SK-N-SH (cell line): ENCODE measurements at regions not wholly inside any gene's neighbourhood (a gene's known extent, or its start where the extent isn't known, plus 50 kb on each side); places are given as distances from the start of the nearest gene placed in this dataset.

ENCODE experiments used
- CTCF ChIA-PET: fragments of 300-600, 350-600 bp; formaldehyde crosslinking; extraction: SDS; loops from one replicate; lab custom pipeline; 2021; lab: Yijun Ruan, JAX
- POLR2A ChIA-PET: fragments of 350-600 bp; sonication (Branson Sonifier 250); formaldehyde crosslinking; extraction: SDS; loops from one replicate; lab custom pipeline; 2020; ENCODE audit warnings: antibody characterized with exemption, inconsistent platforms; lab: Yijun Ruan, JAX
- DNase-seq: peaks from one replicate; pipeline ENCODE4 v3.0.0; 2012
- H2AFZ ChIP-seq: fragments of 200-600 bp; sonication (generic); 2 replicates; pipeline ENCODE4 v1.8.1; 2016; ENCODE audit warnings: antibody characterized with exemption, mild to moderate bottlenecking, low read depth
- H3F3A ChIP-seq: fragments of 200-600 bp; sonication (generic); replicated peaks from 2 replicates; pipeline ENCODE3; 2016; ENCODE audit warnings: antibody characterized with exemption, mild to moderate bottlenecking; ENCODE audit not compliant: insufficient read depth
- H3K27ac ChIP-seq, 2 experiments: fragments of 200-500 bp in 1 of 2; fragments of 200-600 bp in 1 of 2; sonication (Bioruptor generic) in 1 of 2; sonication (generic), shearing (Covaris generic) in 1 of 2; 2 replicates each; pipeline versions ENCODE4 v1.5.1 to v1.6.1; 2014 to 2016; ENCODE audit warnings: low read depth in 2 of 2, inconsistent platforms in 1 of 2, low read length in 1 of 2, mild to moderate bottlenecking in 1 of 2, mixed read lengths in 1 of 2
- H3K27me3 ChIP-seq: fragments of 200-600 bp; sonication (generic), shearing (Covaris generic); 2 replicates; pipeline ENCODE4 v1.6.1; 2016; ENCODE audit warnings: mixed run types; ENCODE audit not compliant: insufficient read depth
- H3K36me3 ChIP-seq, 2 experiments: fragments of 200-500 bp in 1 of 2; fragments of 200-600 bp in 1 of 2; sonication (Bioruptor generic) in 1 of 2; sonication (generic) in 1 of 2; replicated peaks in 1 of 2; 2 replicates each; pipeline versions ENCODE3 to v1.5.1; 2014 to 2016; ENCODE audit warnings: low read length in 1 of 2, mild to moderate bottlenecking in 1 of 2; ENCODE audit not compliant: insufficient read depth in 2 of 2, control insufficient read depth in 1 of 2
- H3K4me1 ChIP-seq, 2 experiments: fragments of 200-500 bp in 1 of 2; fragments of 200-600 bp in 1 of 2; sonication (Bioruptor generic) in 1 of 2; sonication (generic), shearing (Covaris generic) in 1 of 2; 2 replicates each; pipeline versions ENCODE4 v1.5.1 to v1.6.1; 2014 to 2016; ENCODE audit warnings: low read depth in 1 of 2, low read length in 1 of 2, mixed run types in 1 of 2; ENCODE audit not compliant: insufficient read depth in 2 of 2, control insufficient read depth in 1 of 2
- H3K4me2 ChIP-seq: fragments of 200-600 bp; sonication (generic), shearing (Covaris generic); 2 replicates; pipeline ENCODE4 v1.6.1; 2017; ENCODE audit warnings: mixed run types
- H3K4me3 ChIP-seq, 2 experiments: fragments of 200-500 bp in 1 of 2; fragments of 200-600 bp in 1 of 2; sonication (Bioruptor generic) in 1 of 2; sonication (generic), shearing (Covaris generic) in 1 of 2; 2 replicates each; pipeline versions ENCODE4 v1.5.1 to v1.8.1; 2014 to 2016; ENCODE audit warnings: low read depth in 2 of 2, inconsistent platforms in 1 of 2, low read length in 1 of 2, mild to moderate bottlenecking in 1 of 2, mixed read lengths in 1 of 2, moderate library complexity in 1 of 2
- H3K79me2 ChIP-seq: fragments of 200-600 bp; sonication (generic); 2 replicates; pipeline ENCODE4 v1.8.1; 2017; ENCODE audit warnings: mild to moderate bottlenecking; ENCODE audit not compliant: insufficient read depth
- H3K9ac ChIP-seq: fragments of 200-600 bp; sonication (generic); 2 replicates; pipeline ENCODE4 v1.6.1; 2017; ENCODE audit warnings: mixed run types
- H3K9me2 ChIP-seq: fragments of 200-600 bp; sonication (generic); 2 replicates; pipeline ENCODE4 v1.6.1; 2017; ENCODE audit warnings: mixed run types
- H3K9me3 ChIP-seq: fragments of 200-600 bp; sonication (generic); 2 replicates; pipeline ENCODE4 v1.6.1; 2017; ENCODE audit warnings: mixed run types, mild to moderate bottlenecking, moderate library complexity
- H4K20me1 ChIP-seq: fragments of 200-600 bp; sonication (generic); 2 replicates; pipeline ENCODE4 v1.6.1; 2017; ENCODE audit warnings: mild to moderate bottlenecking, mixed run types; ENCODE audit not compliant: insufficient read depth
- CTCF ChIP-seq: fragments of 200-600 bp; sonication (generic); IDR thresholded peaks from 2 replicates; pipeline ENCODE4 v1.6.1; 2017; ENCODE audit warnings: antibody characterized with exemption, mild to moderate bottlenecking, moderate library complexity
- EZH2phosphoT487 ChIP-seq: fragments of 200-600 bp; sonication (generic); IDR thresholded peaks from 2 replicates; pipeline ENCODE4 v1.6.1; 2017; ENCODE audit warnings: low read depth, mixed run types, mild to moderate bottlenecking, antibody characterized with exemption, moderate library complexity, borderline replicate concordance
- FOXJ3 ChIP-seq: sonication (generic); formaldehyde crosslinking; IDR thresholded peaks from 2 replicates; pipeline ENCODE4 v1.5.1; 2020; ENCODE audit warnings: mild to moderate bottlenecking, missing genetic modification reagents
- JUND ChIP-seq: IDR thresholded peaks from 2 replicates; pipeline ENCODE4 v1.4.0; 2012
- MAX ChIP-seq: IDR thresholded peaks from 2 replicates; pipeline ENCODE4 v1.4.0; 2012; ENCODE audit warnings: low read depth
- MXI1 ChIP-seq: IDR thresholded peaks from 2 replicates; pipeline ENCODE4 v1.6.1; 2012; ENCODE audit warnings: mild to moderate bottlenecking, low read depth, low read length, improper control_type of control experiment
- NFIC ChIP-seq: IDR thresholded peaks from 2 replicates; pipeline ENCODE4 v1.4.0; 2012; ENCODE audit warnings: borderline replicate concordance
- NRF1 ChIP-seq: IDR thresholded peaks from 2 replicates; pipeline ENCODE4 v1.6.1; 2012; ENCODE audit warnings: low read depth, mild to moderate bottlenecking, low read length
- POLR2AphosphoS5 ChIP-seq: IDR thresholded peaks from 2 replicates; pipeline ENCODE4 v1.6.1; 2012; ENCODE audit warnings: low read depth, low read length
- RFX5 ChIP-seq: IDR thresholded peaks from 2 replicates; pipeline ENCODE4 v1.6.1; 2012; ENCODE audit warnings: mild to moderate bottlenecking, improper control_type of control experiment, low read length
- TCF12 ChIP-seq: IDR thresholded peaks from 2 replicates; pipeline ENCODE4 v1.4.0; 2012
- USF1 ChIP-seq: IDR thresholded peaks from 2 replicates; pipeline ENCODE4 v1.4.0; 2012; ENCODE audit warnings: low read depth, borderline replicate concordance
- WGBS: methylation state at CpG from one replicate; pipeline ENCODE4 v1.1.6; 2017; ENCODE audit warnings: low lambda C conversion rate; 5-methylcytosine and 5-hydroxymethylcytosine counted together

- Histone ChIP-seq H3K27ac (peak overlapping the region in 1 of 2 experiments; percentile 42; a peak in 2 of 4 replicates), H2AFZ (peak overlapping the region; percentile 81; the same call in 1 of the 2 replicates), H3K27me3 (no peaks in the 10 kb centered on the region), H3K79me2 (no peaks in the 10 kb centered on the region), H3K4me1 (peaks cover 0 to 9% of the 10 kb centered on the region in 2 experiments; a peak in 1 of 4 replicates), H4K20me1 (no peaks in the 10 kb centered on the region), H3K4me2 (peak overlapping the region; percentile 43; the same call in 1 of the 2 replicates), H3K36me3 (no peaks in the 10 kb centered on the region), H3K9me2 (no peaks in the 10 kb centered on the region)
- WGBS, result 50% methylated on average over 3 of the region's 3 CpGs
- ChIA-PET CTCF (no interaction called here), POLR2A (no interaction called here)
- no peak for DNase-seq
- TF ChIP-seq MAX (peak; percentile 35; the same call in 1 of the 2 replicates), FOXJ3 (CRISPR knock-in tag) (no peak)
- TF ChIP-seq, all 33 proteins: peak for 1
- Histone ChIP-seq H3K4me3 (no peak overlapping the region), H3K9ac (no peak overlapping the region), H3F3A (peaks cover 7% of the 10 kb centered on the region), H3K9me3 (no peaks in the 10 kb centered on the region)
These were observed 245.4 kb upstream of the CDIN1 start for GRCh38 chr15:36334059-36334458.

- H3K27me3 ChIP-seq, result no peaks in the 10 kb centered on the region
- H3K27ac ChIP-seq, result no peak overlapping the region
- H4K20me1 ChIP-seq, result no peaks in the 10 kb centered on the region
- ChIA-PET CTCF (no interaction called here), POLR2A (no interaction called here)
- no peaks in the 10 kb centered on the region for H3K36me3 ChIP-seq
- TF ChIP-seq NRF1 (no peak), NFIC (no peak), RFX5 (no peak), MXI1 (no peak), TCF12 (no peak), EZH2phosphoT487 (no peak), POLR2AphosphoS5 (no peak), USF1 (no peak), JUND (no peak), CTCF (no peak)
- no peak overlapping the region for H3K4me3 ChIP-seq
- H3K4me1 ChIP-seq, result peaks cover 0 to 9% of the 10 kb centered on the region in 2 experiments; a peak in 1 of 4 replicates
- H3K9me3 ChIP-seq, result no peaks in the 10 kb centered on the region
- H3K9ac ChIP-seq, result no peak overlapping the region
- no peaks in the 10 kb centered on the region for H3K79me2 ChIP-seq
- DNase-seq, result no peak
- H3K9me2 ChIP-seq, result no peaks in the 10 kb centered on the region
- 88% methylated on average over 2 of the region's 2 CpGs for WGBS
- peaks cover 7% of the 10 kb centered on the region for H3F3A ChIP-seq
- H3K4me2 ChIP-seq, result no peak overlapping the region
- no peak overlapping the region for H2AFZ ChIP-seq
These were observed 244.2 kb upstream of the CDIN1 start for GRCh38 chr15:36335224-36335623.
